VCaP (cell line): ENCODE measurements at regions not wholly inside any gene's neighbourhood (a gene's known extent, or its start where the extent isn't known, plus 50 kb on each side); places are given as distances from the start of the nearest gene placed in this dataset.

Experiments
- H3K27ac ChIP-seq: fragments of 450-650 bp; 2 replicates; pipeline ENCODE4 v1.5.1; 2017
- CTCF ChIP-seq: fragments of 450-650 bp; conservative IDR thresholded peaks from 2 replicates; pipeline ENCODE4 v1.5.1; 2017; ENCODE audit warnings: mild to moderate bottlenecking, moderate library complexity

DNA sequence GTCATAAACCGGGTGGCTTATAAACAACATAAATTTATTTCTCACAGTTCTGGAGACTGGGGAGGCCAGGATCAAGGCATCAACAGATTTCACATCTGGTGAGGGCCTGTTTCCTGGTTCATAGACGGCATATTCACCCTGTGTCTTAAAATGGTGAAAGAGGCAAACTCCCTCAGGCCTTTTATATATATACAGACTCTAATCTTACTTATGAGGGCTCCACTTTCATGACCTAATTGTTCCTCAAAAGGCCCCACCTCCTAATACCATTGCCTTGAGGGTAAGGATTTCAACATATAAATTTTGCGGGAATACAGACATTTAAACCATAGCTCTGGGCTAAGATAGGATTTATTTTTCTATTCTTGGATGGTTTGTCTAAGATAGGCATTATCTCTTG is 187.2 kb downstream of the PPP1R3A start:
- H3K27ac ChIP-seq, result no peak overlapping the region
- no peak for TF ChIP-seq CTCF

- TF ChIP-seq CTCF, result no peak
- no peak overlapping the region for H3K27ac ChIP-seq
These were observed 188.4 kb downstream of the PPP1R3A start for GRCh38 chr7:113730309-113730955.

DNA sequence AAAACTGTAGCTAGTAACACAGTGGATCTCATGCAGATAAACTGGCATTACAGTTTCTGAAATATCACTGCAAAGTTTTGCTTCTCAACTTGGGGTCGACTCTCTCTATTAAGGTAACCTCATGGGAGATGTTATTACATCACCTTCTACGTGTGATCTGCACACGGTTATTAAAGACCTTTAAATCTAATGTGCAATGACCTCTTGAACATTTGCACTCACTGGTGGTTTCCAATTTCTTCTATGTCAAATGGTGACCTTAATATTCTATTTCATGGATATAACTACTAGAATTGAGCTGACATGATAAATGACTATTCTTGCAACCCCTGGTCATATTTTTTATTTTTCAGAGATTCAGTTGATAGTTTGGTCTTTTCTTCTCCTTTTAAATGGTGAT is 191.3 kb downstream of the PPP1R3A start:
- TF ChIP-seq CTCF, result no peak
- H3K27ac ChIP-seq, result no peak overlapping the region

DNA sequence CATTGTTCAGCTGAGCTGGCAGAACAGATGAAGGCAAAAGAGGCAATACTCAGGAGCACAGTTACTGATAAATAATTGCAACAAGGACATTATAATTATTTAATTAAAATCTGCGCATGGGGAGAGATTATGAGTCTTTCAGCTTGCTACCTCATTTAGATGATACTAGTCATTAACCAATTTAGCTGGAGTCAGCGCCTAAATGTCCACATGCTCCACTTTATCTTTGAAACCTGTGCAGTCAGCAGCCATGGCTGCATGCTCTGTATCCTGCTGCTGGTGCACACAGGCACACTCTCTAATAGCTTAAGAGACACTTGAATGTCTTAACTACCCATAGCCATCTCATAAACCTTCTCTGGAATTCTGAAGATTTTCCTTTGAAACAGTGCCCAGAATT is 196.8 kb downstream of the PPP1R3A start:
- no peak for TF ChIP-seq CTCF
- H3K27ac ChIP-seq, result no peak overlapping the region

GRCh38 chr7:113717739-113718138 is 201.1 kb downstream of the PPP1R3A start:
- no peak for TF ChIP-seq CTCF
- no peak overlapping the region for H3K27ac ChIP-seq

- TF ChIP-seq CTCF, result no peak
- no peak overlapping the region for H3K27ac ChIP-seq
These were observed 202.6 kb downstream of the PPP1R3A start for GRCh38 chr7:113715981-113716856.

DNA sequence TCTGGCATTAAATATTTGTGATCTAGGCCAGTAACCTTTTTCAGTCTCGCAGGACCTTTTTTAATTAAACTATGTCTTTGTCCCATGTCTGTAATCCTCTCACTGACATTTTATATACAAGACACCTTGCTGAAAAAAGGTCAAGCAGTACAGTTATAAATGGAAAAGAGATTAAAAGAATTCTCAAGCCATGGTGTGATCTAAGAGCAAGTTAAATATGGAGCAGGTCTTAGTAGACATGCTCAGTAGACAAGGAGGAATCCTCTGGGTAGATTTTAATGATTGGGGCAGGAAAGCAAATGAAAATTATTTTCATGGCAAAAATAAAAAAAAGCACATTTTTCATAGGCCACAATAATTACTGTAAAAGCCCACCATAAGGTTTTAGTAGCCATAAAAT is 203.5 kb downstream of the PPP1R3A start:
- no peak overlapping the region for H3K27ac ChIP-seq
- no peak for TF ChIP-seq CTCF
